Spleen (tissue), 11 donors: ENCODE measurements at regions not wholly inside any gene's neighbourhood (a gene's known extent, or its start where the extent isn't known, plus 50 kb on each side); places are given as distances from the start of the nearest gene placed in this dataset.

Experiments used
- DNase-seq: peaks from one replicate; pipeline ENCODE4 v3.0.0-alpha.2; 2020
- H3K27ac ChIP-seq, 8 donors: fragments of 200-600 bp; sonication (generic) in 7 of 8; 1 replicate in 4 of 8; 2 replicates in 4 of 8; pipeline versions ENCODE4 v1.5.0 to v1.8.0; 2016 to 2021; ENCODE audit warnings: inconsistent platforms in 4 of 8, mild to moderate bottlenecking in 4 of 8, moderate library complexity in 1 of 8
- H3K27me3 ChIP-seq, 7 donors: fragments of 200-600 bp; sonication (generic) in 6 of 7; replicated peaks in 1 of 7; 1 replicate in 4 of 7; 2 replicates in 3 of 7; pipeline versions ENCODE4 v1.5.0 to v1.8.0; 2016 to 2021; ENCODE audit warnings: inconsistent platforms in 3 of 7, mild to moderate bottlenecking in 1 of 7
- H3K36me3 ChIP-seq, 6 donors: fragments of 200-600 bp; sonication (generic) in 5 of 6; 1 replicate in 4 of 6; 2 replicates in 2 of 6; pipeline versions ENCODE4 v1.5.0 to v1.8.0; 2016 to 2021; ENCODE audit warnings: inconsistent platforms in 2 of 6
- H3K4me1 ChIP-seq, 6 donors: fragments of 200-600 bp; sonication (generic) in 5 of 6; 1 replicate in 3 of 6; 2 replicates in 3 of 6; pipeline versions ENCODE4 v1.5.0 to v1.8.0; 2016 to 2021; ENCODE audit warnings: inconsistent platforms in 3 of 6
- H3K4me3 ChIP-seq, 8 donors: fragments of 200-600 bp; sonication (generic) in 7 of 8; 1 replicate in 4 of 8; 2 replicates in 4 of 8; pipeline versions ENCODE4 v1.5.0 to v1.8.0; 2016 to 2021; ENCODE audit warnings: inconsistent platforms in 4 of 8, mild to moderate bottlenecking in 4 of 8, moderate library complexity in 2 of 8
- H3K9me3 ChIP-seq, 8 donors: fragments of 200-600 bp; sonication (generic) in 7 of 8; 1 replicate in 4 of 8; 2 replicates in 4 of 8; pipeline versions ENCODE4 v1.5.0 to v1.8.0; 2016 to 2021; ENCODE audit warnings: inconsistent platforms in 4 of 8
- POLR2A ChIP-seq, 3 donors: fragments of 450-650 bp; IDR thresholded peaks; one replicate each; pipeline ENCODE4 v1.5.1; 2017; ENCODE audit warnings: antibody characterized with exemption in 3 of 3, mild to moderate bottlenecking in 1 of 3
- POLR2AphosphoS5 ChIP-seq, 3 donors: sonication (generic); formaldehyde crosslinking; IDR thresholded peaks; one replicate each; pipeline ENCODE4 v1.5.1; 2017; ENCODE audit warnings: antibody characterized with exemption in 3 of 3
- WGBS, 5 donors: extraction: QIAGEN DNeasy Blood & Tissue Kit in 3 of 5; methylation state at CpG; one replicate each; pipeline versions ENCODE4 v1.1.5 to v1.1.7; 2013 to 2018; 5-methylcytosine and 5-hydroxymethylcytosine counted together
- intact Hi-C: fragments of 100-400 bp; cut with DNase I; formaldehyde crosslinking; loops from one replicate; pipeline ENCODE4 v1.15.0; 2023; ENCODE audit warnings: low total_unique reads
- TF ChIP-seq, protein P1 (sequence below), 11 experiments: fragments of 200-600 bp in 7 of 11; fragments of 450-650 bp in 4 of 11; sonication (generic) in 4 of 11; IDR thresholded peaks in 8 of 11; conservative IDR thresholded peaks in 3 of 11; 1 replicate in 7 of 11; 2 replicates in 4 of 11; pipeline versions ENCODE4 v1.4.0 to v1.8.0; 2016 to 2021; ENCODE audit warnings: antibody characterized with exemption in 11 of 11, inconsistent platforms in 4 of 11, mild to moderate bottlenecking in 1 of 11
- donor health status: healthy with polysubstance abuse.
- donor health status: DM: no; HTN: no; CAD: no; lungs with moderate emphysema.
- donor health status: DM: no; HTN: no; CAD: no.
- donor health status: Bipolar disorder and iron deficiency.
- donor health status: healthy.
- donor health status: DM: no; HTN: no; CAD: no.
- donor health status: DM: yes; HTN: yes; CAD: no.

DNA sequence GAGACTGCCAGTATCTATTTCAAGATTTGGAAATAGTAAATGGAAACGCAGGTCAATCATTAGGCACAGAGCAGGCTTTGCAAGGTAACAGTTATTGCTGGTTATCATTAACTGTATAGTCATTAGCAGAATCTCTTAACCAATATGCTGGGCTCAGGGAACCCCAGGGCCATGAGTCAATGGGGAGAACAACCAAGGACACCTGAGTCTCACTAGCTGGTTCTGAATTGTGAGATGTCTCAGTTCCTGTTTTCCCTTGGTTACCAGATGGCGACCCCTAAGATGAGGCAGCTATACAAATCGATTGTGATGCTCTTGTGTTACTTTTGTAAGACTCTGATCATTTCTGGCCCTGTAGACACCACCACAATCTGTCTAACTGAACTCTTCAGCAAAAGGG is 385.3 kb downstream of the HAPSTR1 start:
- Histone ChIP-seq H3K4me3 (no peak overlapping the region), H3K27ac (no peak overlapping the region), H3K27me3 (no peaks in the 10 kb centered on the region), H3K4me1 (no peaks in the 10 kb centered on the region), H3K36me3 (no peaks in the 10 kb centered on the region), H3K9me3 (no peaks in the 10 kb centered on the region)
- TF ChIP-seq, protein P1, sequence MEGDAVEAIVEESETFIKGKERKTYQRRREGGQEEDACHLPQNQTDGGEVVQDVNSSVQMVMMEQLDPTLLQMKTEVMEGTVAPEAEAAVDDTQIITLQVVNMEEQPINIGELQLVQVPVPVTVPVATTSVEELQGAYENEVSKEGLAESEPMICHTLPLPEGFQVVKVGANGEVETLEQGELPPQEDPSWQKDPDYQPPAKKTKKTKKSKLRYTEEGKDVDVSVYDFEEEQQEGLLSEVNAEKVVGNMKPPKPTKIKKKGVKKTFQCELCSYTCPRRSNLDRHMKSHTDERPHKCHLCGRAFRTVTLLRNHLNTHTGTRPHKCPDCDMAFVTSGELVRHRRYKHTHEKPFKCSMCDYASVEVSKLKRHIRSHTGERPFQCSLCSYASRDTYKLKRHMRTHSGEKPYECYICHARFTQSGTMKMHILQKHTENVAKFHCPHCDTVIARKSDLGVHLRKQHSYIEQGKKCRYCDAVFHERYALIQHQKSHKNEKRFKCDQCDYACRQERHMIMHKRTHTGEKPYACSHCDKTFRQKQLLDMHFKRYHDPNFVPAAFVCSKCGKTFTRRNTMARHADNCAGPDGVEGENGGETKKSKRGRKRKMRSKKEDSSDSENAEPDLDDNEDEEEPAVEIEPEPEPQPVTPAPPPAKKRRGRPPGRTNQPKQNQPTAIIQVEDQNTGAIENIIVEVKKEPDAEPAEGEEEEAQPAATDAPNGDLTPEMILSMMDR (IDR thresholded peaks at IDR 0.05 in 8 of 11, conservative IDR thresholded peaks at IDR 0.05 in 3 of 11), result no peak
- TF ChIP-seq POLR2AphosphoS5 (IDR thresholded peaks at IDR 0.05), result no peak
- TF ChIP-seq POLR2A (IDR thresholded peaks at IDR 0.05), result no peak
- WGBS, 5 donors, result 62 to 86% (median 82%) methylated on average over 3 of the region's 3 CpGs
- intact Hi-C loops, result no loop called here
- DNase-seq, result no peak

DNA sequence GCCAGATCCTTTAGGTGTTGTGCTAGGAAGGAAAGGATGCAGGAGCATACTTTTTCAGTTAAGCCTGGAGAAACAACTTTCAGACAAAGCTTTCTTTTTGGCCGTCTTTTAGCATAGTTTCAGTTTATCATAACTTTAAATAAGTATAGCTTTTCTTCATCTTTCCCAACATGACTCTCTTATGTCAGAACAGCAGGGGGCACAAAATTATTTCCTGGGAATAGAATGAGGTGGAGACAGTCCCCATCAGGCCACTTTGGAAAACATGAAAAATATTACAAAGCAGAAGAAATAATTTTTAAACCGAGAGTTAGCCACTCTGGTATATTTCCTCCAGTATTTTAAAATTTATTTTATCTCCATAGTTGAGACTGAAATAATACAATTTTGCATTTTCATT is 387.6 kb downstream of the HAPSTR1 start:
- WGBS, 5 donors, result 65 to 74% (median 69%) methylated on average over 2 of the region's 2 CpGs
- Histone ChIP-seq H3K27ac (no peak overlapping the region), H3K4me3 (no peak overlapping the region), H3K27me3 (no peaks in the 10 kb centered on the region), H3K36me3 (no peaks in the 10 kb centered on the region), H3K9me3 (no peaks in the 10 kb centered on the region), H3K4me1 (no peaks in the 10 kb centered on the region)
- intact Hi-C loops, result no loop called here
- TF ChIP-seq, protein P1 (IDR thresholded peaks at IDR 0.05 in 8 of 11, conservative IDR thresholded peaks at IDR 0.05 in 3 of 11), result no peak
- TF ChIP-seq POLR2A (IDR thresholded peaks at IDR 0.05), result no peak
- TF ChIP-seq POLR2AphosphoS5 (IDR thresholded peaks at IDR 0.05), result no peak
- DNase-seq, result no peak

DNA sequence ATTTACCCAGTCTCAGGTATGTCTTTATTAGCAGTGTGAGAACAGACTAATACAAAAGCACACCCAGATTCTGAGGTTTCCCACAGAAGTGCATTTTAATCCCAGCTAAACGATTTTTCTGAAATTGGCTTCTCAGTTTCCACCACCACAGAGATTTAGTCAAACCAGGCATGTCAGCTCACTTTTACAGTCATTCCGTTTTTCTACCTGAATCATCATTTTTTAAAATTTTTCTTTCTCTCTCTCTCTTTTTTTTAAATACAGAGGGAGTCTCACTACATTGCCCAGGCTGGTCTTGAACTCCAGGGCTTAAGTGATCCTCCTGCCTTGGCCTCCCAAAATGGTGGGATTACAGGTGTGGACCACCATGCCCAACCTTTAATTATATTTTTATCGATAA is 389.1 kb downstream of the HAPSTR1 start:
- Histone ChIP-seq H3K36me3 (no peaks in the 10 kb centered on the region), H3K27ac (no peak overlapping the region), H3K9me3 (no peaks in the 10 kb centered on the region), H3K27me3 (peaks cover 0 to 10% (median 0%) of the 10 kb centered on the region in 7 donors), H3K4me3 (no peak overlapping the region), H3K4me1 (no peaks in the 10 kb centered on the region)
- intact Hi-C loops, result no loop called here
- DNase-seq, result no peak
- TF ChIP-seq, protein P1 (IDR thresholded peaks at IDR 0.05 in 8 of 11, conservative IDR thresholded peaks at IDR 0.05 in 3 of 11), result no peak
- TF ChIP-seq POLR2AphosphoS5 (IDR thresholded peaks at IDR 0.05), result no peak
- TF ChIP-seq POLR2A (IDR thresholded peaks at IDR 0.05), result no peak
- WGBS, 5 donors, result 71 to 79% (median 76%) methylated on average over 3 of the region's 3 CpGs

DNA sequence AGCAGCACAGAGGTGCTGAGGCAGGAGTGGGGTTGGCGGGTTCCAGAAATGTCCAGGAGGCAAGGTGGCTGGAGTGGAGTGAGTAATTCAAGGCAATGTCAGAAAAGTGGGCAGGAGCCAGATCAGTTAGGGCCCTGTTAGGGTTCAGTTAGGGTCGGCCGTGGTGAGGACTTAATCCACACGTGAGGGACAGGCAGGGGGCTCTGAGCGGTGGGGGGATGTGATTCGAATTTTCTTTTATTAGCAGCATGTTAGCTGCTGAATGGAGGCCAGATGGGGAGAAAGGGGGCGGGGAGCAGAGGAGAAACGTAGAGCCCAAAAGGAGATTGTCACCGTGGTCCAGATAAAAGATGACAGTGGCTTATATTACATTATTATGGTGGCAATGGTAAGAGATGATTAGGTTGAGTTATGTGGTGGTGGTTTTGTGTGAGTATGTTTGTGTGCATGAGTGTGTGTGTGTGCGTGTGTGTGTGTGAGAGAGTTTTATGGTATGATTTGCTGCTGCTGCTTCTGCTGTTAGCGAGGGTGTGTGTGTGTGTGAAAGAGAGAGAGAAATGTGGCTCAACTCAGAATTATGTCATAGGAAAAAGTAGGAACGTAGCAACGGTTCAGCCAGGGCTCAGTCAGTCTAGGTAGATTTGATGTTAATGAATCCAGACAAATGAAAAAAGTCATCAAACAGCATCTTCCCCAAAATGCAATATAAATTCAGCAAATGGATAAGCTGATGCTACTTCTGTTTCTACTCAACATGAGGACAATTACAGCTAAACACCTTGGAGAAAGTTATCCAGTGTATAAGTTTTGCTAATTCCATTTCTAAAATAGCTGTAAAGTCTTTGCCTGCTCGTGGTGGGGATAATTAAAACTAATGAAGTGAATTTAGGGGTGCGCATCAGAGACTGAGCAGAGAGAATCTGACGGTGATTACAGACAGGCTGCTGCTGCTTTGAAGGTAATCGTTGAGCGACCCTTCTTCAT is 390.6 kb downstream of the HAPSTR1 start:
- intact Hi-C loops, result no loop called here
- H3K9me3 ChIP-seq, result no peaks in the 10 kb centered on the region
- H3K27me3 ChIP-seq, result peaks cover 0 to 10% (median 0%) of the 10 kb centered on the region in 7 donors
- TF ChIP-seq, protein P1 (IDR thresholded peaks at IDR 0.05 in 8 of 11, conservative IDR thresholded peaks at IDR 0.05 in 3 of 11), result no peak
- TF ChIP-seq POLR2A (IDR thresholded peaks at IDR 0.05), result no peak
- no peak for TF ChIP-seq POLR2AphosphoS5 (IDR thresholded peaks at IDR 0.05)
- DNase-seq, result no peak
- no peak overlapping the region for H3K4me3 ChIP-seq
- no peak overlapping the region for H3K27ac ChIP-seq
- H3K36me3 ChIP-seq, result no peaks in the 10 kb centered on the region
- 67 to 73% (median 70%) methylated on average over 18 of the region's 18 CpGs for WGBS, 5 donors
- H3K4me1 ChIP-seq, result no peaks in the 10 kb centered on the region
